DOHH2 (cell line): ENCODE measurements at regions not wholly inside any gene's neighbourhood (a gene's known extent, or its start where the extent isn't known, plus 50 kb on each side); places are given as distances from the start of the nearest gene placed in this dataset.

Source experiments
- EZH2phosphoT487 ChIP-seq: fragments of 200-600 bp; sonication (generic); IDR thresholded peaks from 2 replicates; pipeline ENCODE4 v1.6.1; 2017; ENCODE audit warnings: borderline replicate concordance, mild to moderate bottlenecking, antibody characterized with exemption, low read length, moderate library complexity, mixed read lengths
- TF ChIP-seq, protein P1 (sequence below): fragments of 200-600 bp; sonication (generic); IDR thresholded peaks from one replicate; pipeline ENCODE4 v1.5.1; 2014; ENCODE audit warnings: antibody characterized with exemption, mild to moderate bottlenecking, low read depth, low read length; ENCODE audit not compliant: poor library complexity, severe bottlenecking

- TF ChIP-seq, protein P1, sequence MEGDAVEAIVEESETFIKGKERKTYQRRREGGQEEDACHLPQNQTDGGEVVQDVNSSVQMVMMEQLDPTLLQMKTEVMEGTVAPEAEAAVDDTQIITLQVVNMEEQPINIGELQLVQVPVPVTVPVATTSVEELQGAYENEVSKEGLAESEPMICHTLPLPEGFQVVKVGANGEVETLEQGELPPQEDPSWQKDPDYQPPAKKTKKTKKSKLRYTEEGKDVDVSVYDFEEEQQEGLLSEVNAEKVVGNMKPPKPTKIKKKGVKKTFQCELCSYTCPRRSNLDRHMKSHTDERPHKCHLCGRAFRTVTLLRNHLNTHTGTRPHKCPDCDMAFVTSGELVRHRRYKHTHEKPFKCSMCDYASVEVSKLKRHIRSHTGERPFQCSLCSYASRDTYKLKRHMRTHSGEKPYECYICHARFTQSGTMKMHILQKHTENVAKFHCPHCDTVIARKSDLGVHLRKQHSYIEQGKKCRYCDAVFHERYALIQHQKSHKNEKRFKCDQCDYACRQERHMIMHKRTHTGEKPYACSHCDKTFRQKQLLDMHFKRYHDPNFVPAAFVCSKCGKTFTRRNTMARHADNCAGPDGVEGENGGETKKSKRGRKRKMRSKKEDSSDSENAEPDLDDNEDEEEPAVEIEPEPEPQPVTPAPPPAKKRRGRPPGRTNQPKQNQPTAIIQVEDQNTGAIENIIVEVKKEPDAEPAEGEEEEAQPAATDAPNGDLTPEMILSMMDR: no peak
- no peak for TF ChIP-seq EZH2phosphoT487
These were observed 152.6 kb upstream of the SLC1A4 start for GRCh38 chr2:64836566-64836965.
